IMR-90 (cell line): ENCODE measurements at regions not wholly inside any gene's neighbourhood (a gene's known extent, or its start where the extent isn't known, plus 50 kb on each side); places are given as distances from the start of the nearest gene placed in this dataset.

ENCODE experiments used
- ATAC-seq: fragments of 200-7000 bp; cut with Tn5 transposase; 2 replicates; pipeline ENCODE4 v1.9.1; 2020; ENCODE audit warnings: low read depth, mild to moderate bottlenecking, moderate library complexity
- BruUV-seq: library from RNA; stranded (reverse); fragments of 400-500 nt; replicated peaks from 2 replicates; lab custom pipeline; 2021; lab: Mats Ljungman, UMichigan
- CTCF ChIA-PET: fragments of 300-600 bp; formaldehyde crosslinking; extraction: SDS; loops from one replicate; lab custom pipeline; 2021; ENCODE audit warnings: antibody characterized with exemption; lab: Yijun Ruan, JAX
- POLR2A ChIA-PET: fragments of 300-600 bp; sonication (Branson Sonifier 250); formaldehyde crosslinking; loops from one replicate; lab custom pipeline; 2022; ENCODE audit warnings: antibody characterized with exemption; ENCODE audit not compliant: unreplicated experiment; lab: Charles Lee
- DNase-seq: peaks from one replicate; pipeline ENCODE4 v3.0.0; 2013
- H2AFZ ChIP-seq: replicated peaks from 2 replicates; pipeline ENCODE3; 2013; ENCODE audit warnings: low read length, mild to moderate bottlenecking; ENCODE audit not compliant: poor library complexity
- H2AK5ac ChIP-seq: 2 replicates; pipeline ENCODE4 v1.6.1; 2013; ENCODE audit warnings: low read depth, low read length, inconsistent platforms
- H2AK9ac ChIP-seq: replicated peaks from 2 replicates; pipeline ENCODE3; 2013; ENCODE audit warnings: mild to moderate bottlenecking, low read depth, low read length, moderate library complexity; ENCODE audit not compliant: poor library complexity
- H2BK120ac ChIP-seq: 2 replicates; pipeline ENCODE4 v1.6.1; 2013; ENCODE audit warnings: low read depth, low read length, inconsistent platforms
- H2BK15ac ChIP-seq: 3 replicates; pipeline ENCODE4 v1.6.1; 2013; ENCODE audit warnings: low read depth, low read length, inconsistent platforms
- H2BK20ac ChIP-seq: 2 replicates; pipeline ENCODE4 v1.6.1; 2013; ENCODE audit warnings: low read depth, mild to moderate bottlenecking, inconsistent platforms, low read length, moderate library complexity
- H2BK5ac ChIP-seq: 2 replicates; pipeline ENCODE4 v1.6.1; 2013; ENCODE audit warnings: mild to moderate bottlenecking, low read depth, low read length, inconsistent platforms; ENCODE audit not compliant: poor library complexity, severe bottlenecking
- H3K14ac ChIP-seq: replicated peaks from 2 replicates; pipeline ENCODE4 v1.6.1; 2013; ENCODE audit warnings: low read depth, low read length, inconsistent platforms
- H3K18ac ChIP-seq: 2 replicates; pipeline ENCODE4 v1.6.1; 2013; ENCODE audit warnings: low read depth, low read length, control low read depth
- H3K23ac ChIP-seq: 2 replicates; pipeline ENCODE4 v1.6.1; 2013; ENCODE audit warnings: low read depth, low read length, inconsistent platforms
- H3K27ac ChIP-seq: 2 replicates; pipeline ENCODE4 v1.5.1; 2013; ENCODE audit warnings: mild to moderate bottlenecking, control low read depth, low read length; ENCODE audit not compliant: insufficient read depth
- H3K27me3 ChIP-seq: 2 replicates; pipeline ENCODE4 v1.6.1; 2013; ENCODE audit warnings: low read length; ENCODE audit not compliant: control insufficient read depth, insufficient read depth
- H3K36me3 ChIP-seq: 2 replicates; pipeline ENCODE4 v1.6.1; 2013; ENCODE audit warnings: low read length, mixed read lengths; ENCODE audit not compliant: control insufficient read depth, insufficient read depth
- H3K4ac ChIP-seq: 2 replicates; pipeline ENCODE4 v1.6.1; 2013; ENCODE audit warnings: low read depth, low read length, inconsistent platforms
- H3K4me1 ChIP-seq: 2 replicates; pipeline ENCODE4 v1.6.1; 2013; ENCODE audit warnings: low read length, mixed read lengths; ENCODE audit not compliant: control insufficient read depth, insufficient read depth
- H3K4me2 ChIP-seq: 2 replicates; pipeline ENCODE4 v1.6.1; 2013; ENCODE audit warnings: low read depth, mild to moderate bottlenecking, control low read depth, low read length, moderate library complexity
- H3K4me3 ChIP-seq: 2 replicates; pipeline ENCODE4 v1.5.1; 2013; ENCODE audit warnings: low read depth, mild to moderate bottlenecking, control low read depth, low read length, moderate library complexity; ENCODE audit not compliant: insufficient read depth
- H3K56ac ChIP-seq: 2 replicates; pipeline ENCODE4 v1.6.1; 2013; ENCODE audit warnings: low read length, inconsistent platforms; ENCODE audit not compliant: insufficient read depth; ENCODE audit errors: extremely low read depth
- H3K79me1 ChIP-seq, 2 experiments: 2 replicates each; pipeline ENCODE4 v1.6.1; 2013; ENCODE audit warnings: low read length in 2 of 2, inconsistent platforms in 1 of 2, low read depth in 1 of 2
- H3K9ac ChIP-seq: 2 replicates; pipeline ENCODE4 v1.6.1; 2013; ENCODE audit warnings: low read depth, low read length, control low read depth
- H3K9me1 ChIP-seq: 2 replicates; pipeline ENCODE4 v1.6.1; 2013; ENCODE audit warnings: low read length, inconsistent platforms; ENCODE audit not compliant: insufficient read depth
- H3K9me3 ChIP-seq: 2 replicates; pipeline ENCODE4 v1.6.1; 2013; ENCODE audit warnings: low read length; ENCODE audit not compliant: control insufficient read depth, insufficient read depth
- H4K20me1 ChIP-seq: 2 replicates; pipeline ENCODE4 v1.6.1; 2013; ENCODE audit warnings: low read length, inconsistent platforms; ENCODE audit not compliant: insufficient read depth
- H4K5ac ChIP-seq: 2 replicates; pipeline ENCODE4 v1.6.1; 2013; ENCODE audit warnings: mild to moderate bottlenecking, low read depth, low read length, control low read depth
- H4K8ac ChIP-seq, 2 experiments: 2 replicates each; pipeline ENCODE4 v1.6.1; 2013; ENCODE audit warnings: low read depth in 2 of 2, low read length in 2 of 2, control low read depth in 1 of 2, inconsistent platforms in 1 of 2
- H4K91ac ChIP-seq: 2 replicates; pipeline ENCODE4 v1.6.1; 2013; ENCODE audit warnings: low read depth, low read length, inconsistent platforms; ENCODE audit not compliant: insufficient read depth
- BHLHE40 ChIP-seq: fragments of 150-350 bp; IDR thresholded peaks from 2 replicates; pipeline ENCODE4 v1.6.1; 2016; ENCODE audit warnings: mild to moderate bottlenecking, low read depth, low read length
- CEBPB ChIP-seq: IDR thresholded peaks from 2 replicates; pipeline ENCODE4 v1.6.1; 2012; ENCODE audit warnings: low read depth, low read length, improper control_type of control experiment
- CHD1 ChIP-seq: IDR thresholded peaks from 2 replicates; pipeline ENCODE4 v1.6.1; 2012; ENCODE audit warnings: low read depth, low read length, improper control_type of control experiment
- CTCF ChIP-seq: conservative IDR thresholded peaks from 2 replicates; pipeline ENCODE4 v1.5.1; 2012; ENCODE audit warnings: mild to moderate bottlenecking, low read depth, low read length, improper control_type of control experiment
- FOS ChIP-seq: fragments of 150-350 bp; IDR thresholded peaks from 2 replicates; pipeline ENCODE4 v1.6.1; 2016; ENCODE audit warnings: low read depth, low read length
- MAFK ChIP-seq: IDR thresholded peaks from 2 replicates; pipeline ENCODE4 v1.6.1; 2012; ENCODE audit warnings: low read depth, low read length, improper control_type of control experiment
- MAZ ChIP-seq: IDR thresholded peaks from 2 replicates; pipeline ENCODE4 v1.6.1; 2012; ENCODE audit warnings: low read depth, mild to moderate bottlenecking, low read length, improper control_type of control experiment, moderate library complexity, borderline replicate concordance
- MXI1 ChIP-seq: IDR thresholded peaks from 2 replicates; pipeline ENCODE4 v1.6.1; 2012; ENCODE audit warnings: low read depth, mild to moderate bottlenecking, low read length, moderate library complexity, borderline replicate concordance
- NFE2L2 ChIP-seq: fragments of 150-350 bp; IDR thresholded peaks from 2 replicates; pipeline ENCODE4 v1.6.1; 2016; ENCODE audit warnings: low read depth, mild to moderate bottlenecking, low read length
- POLR2A ChIP-seq: IDR thresholded peaks from 2 replicates; pipeline ENCODE4 v1.6.1; 2012; ENCODE audit warnings: mild to moderate bottlenecking, low read depth, low read length
- RAD21 ChIP-seq: IDR thresholded peaks from 2 replicates; pipeline ENCODE4 v1.6.1; 2012; ENCODE audit warnings: low read length, improper control_type of control experiment
- RCOR1 ChIP-seq: IDR thresholded peaks from 2 replicates; pipeline ENCODE4 v1.6.1; 2012; ENCODE audit warnings: mild to moderate bottlenecking, low read length, improper control_type of control experiment; ENCODE audit not compliant: insufficient replicate concordance
- RFX5 ChIP-seq: IDR thresholded peaks from 2 replicates; pipeline ENCODE4 v1.8.0; 2012; ENCODE audit warnings: low read depth, mild to moderate bottlenecking, low read length, moderate library complexity
- SMC3 ChIP-seq: fragments of 150-350 bp; IDR thresholded peaks from 2 replicates; pipeline ENCODE4 v1.6.1; 2016; ENCODE audit warnings: low read depth, mild to moderate bottlenecking, antibody characterized with exemption, low read length, moderate library complexity
- USF2 ChIP-seq: fragments of 150-350 bp; IDR thresholded peaks from 2 replicates; pipeline ENCODE4 v1.6.1; 2017; ENCODE audit warnings: mild to moderate bottlenecking, antibody characterized with exemption, low read length, low read depth
- WGBS, 2 experiments: methylation state at CpG; one replicate each; pipeline versions ENCODE4 v1.1.5 to v1.1.7; 2013; ENCODE audit warnings: missing lambda C conversion rate in 2 of 2; ENCODE audit not compliant: insufficient read length in 1 of 2; ENCODE audit errors: extremely low coverage in 2 of 2; 5-methylcytosine and 5-hydroxymethylcytosine counted together
- dilution Hi-C: fragments of 300-500 bp; cut with HindIII; formaldehyde crosslinking; loops from one replicate; pipeline ENCODE4 v1.14.3; 2018; ENCODE audit warnings: low sequenced_read_pairs; ENCODE audit not compliant: unreplicated experiment
- in situ Hi-C: fragments of 300-500 bp; cut with MboI; formaldehyde crosslinking; loops from 3 replicates; pipeline ENCODE4 v1.14.3; 2019; ENCODE audit warnings: low sequenced_read_pairs, inconsistent platforms, mixed read lengths
- intact Hi-C: fragments of 100-400 bp; cut with micrococcal nuclease; formaldehyde crosslinking; loops from 2 replicates; pipeline ENCODE4 v1.10.0; 2022
- TF ChIP-seq, protein P1 (sequence below): fragments of 150-350 bp; IDR thresholded peaks from 2 replicates; pipeline ENCODE4 v1.6.1; 2016; ENCODE audit warnings: low read depth, mild to moderate bottlenecking, low read length, moderate library complexity, borderline replicate concordance

- ChIA-PET CTCF (no interaction called here), POLR2A (no interaction called here)
- Histone ChIP-seq H3K4ac (no peak overlapping the region), H3K4me2 (no peak overlapping the region), H2BK120ac (no peak overlapping the region), H3K9ac (no peak overlapping the region), H3K79me1 (no peaks in the 10 kb centered on the region), H2AK9ac (no peak overlapping the region), H3K36me3 (no peaks in the 10 kb centered on the region), H4K20me1 (no peaks in the 10 kb centered on the region), H4K5ac (no peak overlapping the region), H3K56ac (no peak overlapping the region), H3K27ac (no peak overlapping the region), H3K23ac (no peak overlapping the region), H4K91ac (no peak overlapping the region), H4K8ac (no peak overlapping the region), H3K14ac (no peak overlapping the region), H2AK5ac (no peak overlapping the region), H2BK5ac (no peak overlapping the region), H2BK15ac (no peak overlapping the region), H2BK20ac (no peak overlapping the region), H3K9me1 (no peaks in the 10 kb centered on the region), H3K4me3 (no peak overlapping the region), H3K18ac (no peak overlapping the region), H3K27me3 (no peaks in the 10 kb centered on the region), H3K9me3 (0 out of 2 replicates have a peak, but pooled peaks cover 3% of the 10 kb centered on the region), H2AFZ (no peak overlapping the region), H3K4me1 (no peaks in the 10 kb centered on the region)
- DNase-seq (no peak), ATAC-seq (no peak)
- WGBS, 2 experiments: no CpG with 5 or more reads among the region's 3 CpGs
- no peak for TF ChIP-seq MAZ
- TF ChIP-seq RFX5: no peak
- TF ChIP-seq CTCF: no peak
- TF ChIP-seq MAFK: no peak
- TF ChIP-seq RCOR1: no peak
- TF ChIP-seq FOS: no peak
- TF ChIP-seq POLR2A: no peak
- no peak for TF ChIP-seq NFE2L2
- no peak for TF ChIP-seq BHLHE40
- no peak for TF ChIP-seq MXI1
- TF ChIP-seq CEBPB: no peak
- no peak for TF ChIP-seq RAD21
- TF ChIP-seq, protein P1, sequence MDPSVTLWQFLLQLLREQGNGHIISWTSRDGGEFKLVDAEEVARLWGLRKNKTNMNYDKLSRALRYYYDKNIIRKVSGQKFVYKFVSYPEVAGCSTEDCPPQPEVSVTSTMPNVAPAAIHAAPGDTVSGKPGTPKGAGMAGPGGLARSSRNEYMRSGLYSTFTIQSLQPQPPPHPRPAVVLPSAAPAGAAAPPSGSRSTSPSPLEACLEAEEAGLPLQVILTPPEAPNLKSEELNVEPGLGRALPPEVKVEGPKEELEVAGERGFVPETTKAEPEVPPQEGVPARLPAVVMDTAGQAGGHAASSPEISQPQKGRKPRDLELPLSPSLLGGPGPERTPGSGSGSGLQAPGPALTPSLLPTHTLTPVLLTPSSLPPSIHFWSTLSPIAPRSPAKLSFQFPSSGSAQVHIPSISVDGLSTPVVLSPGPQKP: no peak
- TF ChIP-seq CHD1: no peak
- TF ChIP-seq USF2: no peak
- TF ChIP-seq SMC3: no peak
- dilution Hi-C loops (no loop called here), intact Hi-C loops (no loop called here), in situ Hi-C loops (no loop called here)
- BruUV-seq: no TSS peak
Observed at GRCh38 chr10:83050815-83051214, 1088.5 kb upstream of the GHITM start.
